ENCODE measurements at regions not wholly inside any gene's neighbourhood (a gene's known extent, or its start where the extent isn't known, plus 50 kb on each side); places are given as distances from the start of the nearest gene placed in this dataset.

DNA sequence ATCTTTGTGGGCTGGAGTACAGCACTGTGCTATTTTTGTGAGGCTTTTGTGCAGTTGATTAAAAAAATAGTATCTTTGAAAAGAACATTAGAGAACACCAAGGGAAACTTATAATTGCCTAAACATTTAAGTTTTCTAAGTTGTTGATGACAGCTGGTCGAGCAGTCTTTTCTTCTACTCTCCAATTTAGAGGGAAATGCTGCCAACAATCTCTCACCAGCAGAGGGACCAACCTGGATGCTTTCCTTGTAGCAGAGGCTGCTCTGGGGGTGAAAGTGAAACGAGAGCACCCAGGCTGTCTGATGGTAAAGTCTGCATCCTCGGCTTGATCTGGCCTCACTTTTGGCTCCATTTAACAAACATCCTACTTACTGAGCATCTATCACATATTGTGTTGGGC is 1286.5 kb upstream of the TENM4 start:
- CTCF ChIA-PET: no interaction called here

More for the DNA sequence above, 1286.5 kb upstream of the TENM4 start:
- Histone ChIP-seq H3K36me3 (ENCODE audit: control insufficient read depth, insufficient read depth, low read length) (no peaks in the 10 kb centered on the region), H3K4ac (ENCODE audit: low read depth, low read length) (no peak overlapping the region), H3K79me1 (ENCODE audit: low read depth in 1 of 2, low read length in 2 of 2) (no peaks in the 10 kb centered on the region), H4K20me1 (ENCODE audit: insufficient read depth, low read length) (no peaks in the 10 kb centered on the region), H3K4me3 (ENCODE audit: insufficient read depth, low read depth, low read length) (no peak overlapping the region), H4K5ac (ENCODE audit: low read depth, low read length) (no peak overlapping the region), H2BK120ac (ENCODE audit: low read depth, low read length) (no peak overlapping the region), H3K23ac (ENCODE audit: low read depth, low read length) (no peak overlapping the region), H3K18ac (ENCODE audit: low read depth, low read length) (no peak overlapping the region), H3K9ac (ENCODE audit: low read depth, low read length) (no peak overlapping the region), H2AK5ac (ENCODE audit: low read depth, low read length) (no peak overlapping the region), H4K91ac (ENCODE audit: insufficient read depth, low read depth, low read length) (no peak overlapping the region), H3K14ac (replicated peaks; ENCODE audit: low read depth, low read length) (no peak overlapping the region), H2BK20ac (ENCODE audit: low read depth, low read length) (no peak overlapping the region), H3K9me3 (ENCODE audit: control insufficient read depth, insufficient read depth, low read length) (no peaks in the 10 kb centered on the region), H3K4me2 (ENCODE audit: low read depth, low read length) (no peak overlapping the region), H2BK5ac (ENCODE audit: low read depth, low read length, poor library complexity, severe bottlenecking) (no peak overlapping the region), H3K4me1 (ENCODE audit: control insufficient read depth, insufficient read depth, low read length) (no peaks in the 10 kb centered on the region), H2AK9ac (replicated peaks; ENCODE audit: low read depth, low read length, poor library complexity) (no peak overlapping the region), H3K9me1 (ENCODE audit: insufficient read depth, low read length) (no peaks in the 10 kb centered on the region), H3K27me3 (ENCODE audit: control insufficient read depth, insufficient read depth, low read length) (no peaks in the 10 kb centered on the region), H3K56ac (ENCODE audit: extremely low read depth, insufficient read depth, low read length) (no peak overlapping the region), H2AFZ (replicated peaks; ENCODE audit: low read length, poor library complexity) (no peak overlapping the region), H2BK15ac (ENCODE audit: low read depth, low read length) (no peak overlapping the region), H3K27ac (ENCODE audit: insufficient read depth, low read length) (no peak overlapping the region), H4K8ac (ENCODE audit: low read depth in 2 of 2, low read length in 2 of 2) (no peak overlapping the region)
- WGBS, 2 experiments (ENCODE audit: extremely low coverage in 2 of 2, insufficient read length in 1 of 2): no CpG with 5 or more reads among the region's 3 CpGs
- TF ChIP-seq RCOR1 (IDR thresholded peaks at IDR 0.05; ENCODE audit: insufficient replicate concordance, low read length) (no peak), SMC3 (IDR thresholded peaks at IDR 0.05; ENCODE audit: low read depth, low read length) (no peak), CTCF (conservative IDR thresholded peaks at IDR 0.05; ENCODE audit: low read depth, low read length) (no peak), RFX5 (IDR thresholded peaks at IDR 0.05; ENCODE audit: low read depth, low read length) (no peak), RAD21 (IDR thresholded peaks at IDR 0.05; ENCODE audit: low read length) (no peak), FOS (IDR thresholded peaks at IDR 0.05; ENCODE audit: low read depth, low read length) (no peak), MAZ (IDR thresholded peaks at IDR 0.05; ENCODE audit: borderline replicate concordance, low read depth, low read length) (no peak), BHLHE40 (IDR thresholded peaks at IDR 0.05; ENCODE audit: low read depth, low read length) (no peak), NFE2L2 (IDR thresholded peaks at IDR 0.05; ENCODE audit: low read depth, low read length) (no peak), POLR2A (IDR thresholded peaks at IDR 0.05; ENCODE audit: low read depth, low read length) (no peak), CEBPB (IDR thresholded peaks at IDR 0.05; ENCODE audit: low read depth, low read length) (no peak), MAFK (IDR thresholded peaks at IDR 0.05; ENCODE audit: low read depth, low read length) (no peak), MXI1 (IDR thresholded peaks at IDR 0.05; ENCODE audit: borderline replicate concordance, low read depth, low read length) (no peak)
- TF ChIP-seq, protein P1, sequence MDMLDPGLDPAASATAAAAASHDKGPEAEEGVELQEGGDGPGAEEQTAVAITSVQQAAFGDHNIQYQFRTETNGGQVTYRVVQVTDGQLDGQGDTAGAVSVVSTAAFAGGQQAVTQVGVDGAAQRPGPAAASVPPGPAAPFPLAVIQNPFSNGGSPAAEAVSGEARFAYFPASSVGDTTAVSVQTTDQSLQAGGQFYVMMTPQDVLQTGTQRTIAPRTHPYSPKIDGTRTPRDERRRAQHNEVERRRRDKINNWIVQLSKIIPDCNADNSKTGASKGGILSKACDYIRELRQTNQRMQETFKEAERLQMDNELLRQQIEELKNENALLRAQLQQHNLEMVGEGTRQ (IDR thresholded peaks at IDR 0.05; ENCODE audit: low read depth, low read length): no peak
- TF ChIP-seq, protein P2, sequence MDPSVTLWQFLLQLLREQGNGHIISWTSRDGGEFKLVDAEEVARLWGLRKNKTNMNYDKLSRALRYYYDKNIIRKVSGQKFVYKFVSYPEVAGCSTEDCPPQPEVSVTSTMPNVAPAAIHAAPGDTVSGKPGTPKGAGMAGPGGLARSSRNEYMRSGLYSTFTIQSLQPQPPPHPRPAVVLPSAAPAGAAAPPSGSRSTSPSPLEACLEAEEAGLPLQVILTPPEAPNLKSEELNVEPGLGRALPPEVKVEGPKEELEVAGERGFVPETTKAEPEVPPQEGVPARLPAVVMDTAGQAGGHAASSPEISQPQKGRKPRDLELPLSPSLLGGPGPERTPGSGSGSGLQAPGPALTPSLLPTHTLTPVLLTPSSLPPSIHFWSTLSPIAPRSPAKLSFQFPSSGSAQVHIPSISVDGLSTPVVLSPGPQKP (IDR thresholded peaks at IDR 0.05; ENCODE audit: borderline replicate concordance, low read depth, low read length): no peak
- dilution Hi-C loops (cut with HindIII; ENCODE audit: low sequenced_read_pairs, unreplicated experiment) (no loop called here), intact Hi-C loops (cut with micrococcal nuclease) (no loop called here), in situ Hi-C loops (cut with MboI; ENCODE audit: low sequenced_read_pairs) (no loop called here)
- no peak for DNase-seq
- BruUV-seq (replicated peaks): no TSS peak
- POLR2A ChIA-PET (ENCODE audit: unreplicated experiment): no interaction called here
- ATAC-seq (ENCODE audit: low read depth): no peak
